ENCODE measurements at regions not wholly inside any gene's neighbourhood (a gene's known extent, or its start where the extent isn't known, plus 50 kb on each side); places are given as distances from the start of the nearest gene placed in this dataset.

GRCh38 chr12:22924391-22924790 lies 299.4 kb downstream of the ETNK1 start:
- TF ChIP-seq REST (IDR thresholded peaks at IDR 0.05) (no peak), CTCF (IDR thresholded peaks at IDR 0.05; ENCODE audit: low read depth, low read length, missing input control) (no peak), ATF3 (IDR thresholded peaks at IDR 0.05) (no peak), GABPA (IDR thresholded peaks at IDR 0.05 in 1 of 2, conservative IDR thresholded peaks at IDR 0.05 in 1 of 2) (no peak), JUND (IDR thresholded peaks at IDR 0.05) (no peak), SP1 (IDR thresholded peaks at IDR 0.05) (no peak), TAF1 (conservative IDR thresholded peaks at IDR 0.05) (no peak), MAX (IDR thresholded peaks at IDR 0.05) (no peak), RXRA (IDR thresholded peaks at IDR 0.05) (no peak), YY1 (IDR thresholded peaks at IDR 0.05) (no peak), RAD21 (IDR thresholded peaks at IDR 0.05) (no peak), FOXA2 (IDR thresholded peaks at IDR 0.05) (no peak)

All from liver (tissue), 3 donors.